ENCODE measurements at regions not wholly inside any gene's neighbourhood (a gene's known extent, or its start where the extent isn't known, plus 50 kb on each side); places are given as distances from the start of the nearest gene placed in this dataset.
"Not testable (repeated sequence)": the region's sequence is repeated elsewhere in the genome, so short reads cannot be mapped to it uniquely, and the experiment has no call there.

DNA sequence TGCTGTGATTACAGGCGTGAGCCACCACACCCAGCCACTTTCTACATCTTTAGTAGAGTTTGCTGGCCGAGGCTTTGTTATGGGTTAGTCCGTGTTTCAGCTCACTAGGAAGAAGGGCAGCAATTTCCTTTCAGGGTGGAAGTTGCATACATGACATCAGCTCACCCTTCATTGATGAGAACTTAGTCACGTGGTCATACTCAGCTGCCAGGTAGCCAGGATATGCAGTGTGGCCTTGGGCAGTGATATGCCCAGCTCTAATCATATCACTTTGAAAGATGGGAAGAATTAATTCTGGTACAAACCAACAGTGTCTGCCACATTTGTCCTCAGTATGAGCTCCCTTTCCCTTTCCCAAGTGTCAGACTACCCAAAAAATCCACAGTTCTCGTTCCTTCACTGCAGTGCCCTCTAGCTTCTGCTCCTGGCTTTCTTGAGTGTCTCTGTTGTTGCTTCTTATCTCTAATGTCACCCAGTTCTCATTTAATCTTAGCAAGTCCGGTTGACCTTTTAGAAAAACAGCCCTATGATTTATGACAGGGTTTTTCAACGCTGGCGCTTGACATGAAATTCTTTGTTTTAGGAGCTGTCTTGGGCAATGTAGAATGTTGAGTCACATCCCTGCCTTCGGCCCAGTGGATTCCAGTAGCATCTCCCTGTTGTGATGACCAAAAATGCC lies 108.7 kb upstream of the ITGB1 start:
- DNase-seq: peak; percentile 1

DNA sequence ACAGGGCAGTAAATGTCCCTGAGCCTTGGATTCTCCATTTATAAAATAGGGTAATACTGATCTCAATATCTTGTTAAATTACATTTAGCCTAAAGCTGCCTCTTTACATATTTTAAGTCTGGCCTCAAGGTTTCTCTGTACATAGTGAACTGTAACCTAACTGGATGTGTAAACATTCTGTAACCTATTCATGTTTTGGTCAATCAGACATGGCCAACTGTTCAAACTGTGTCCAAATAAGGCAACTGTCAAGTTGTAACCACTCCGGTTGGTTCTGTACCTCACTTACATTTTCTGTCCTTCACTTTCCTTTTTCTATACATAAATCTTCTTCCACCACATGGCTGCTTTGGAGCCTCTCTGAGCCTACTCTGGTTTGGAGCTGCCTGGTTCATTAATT lies 107.1 kb upstream of the ITGB1 start:
- no peak for DNase-seq

DNA sequence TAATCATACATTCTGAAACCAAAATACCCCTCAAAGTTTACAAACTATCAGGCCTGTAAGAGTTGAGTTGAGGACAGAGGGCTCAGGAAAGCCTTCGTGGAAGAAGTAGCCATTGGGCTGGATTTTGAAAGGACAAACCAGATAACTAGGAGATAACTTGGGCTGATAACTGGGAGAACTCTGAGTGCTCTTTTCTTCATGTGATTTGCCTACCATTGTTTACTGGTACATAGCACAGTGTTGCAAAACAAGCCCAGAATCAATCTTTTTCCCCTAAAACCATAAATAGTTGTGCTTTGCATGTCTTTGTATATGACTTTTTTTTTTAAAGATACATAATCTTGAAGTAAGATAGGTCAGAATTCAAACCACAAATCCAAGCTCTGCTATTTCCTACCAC lies 106.7 kb upstream of the ITGB1 start:
- DNase-seq: no peak

DNA sequence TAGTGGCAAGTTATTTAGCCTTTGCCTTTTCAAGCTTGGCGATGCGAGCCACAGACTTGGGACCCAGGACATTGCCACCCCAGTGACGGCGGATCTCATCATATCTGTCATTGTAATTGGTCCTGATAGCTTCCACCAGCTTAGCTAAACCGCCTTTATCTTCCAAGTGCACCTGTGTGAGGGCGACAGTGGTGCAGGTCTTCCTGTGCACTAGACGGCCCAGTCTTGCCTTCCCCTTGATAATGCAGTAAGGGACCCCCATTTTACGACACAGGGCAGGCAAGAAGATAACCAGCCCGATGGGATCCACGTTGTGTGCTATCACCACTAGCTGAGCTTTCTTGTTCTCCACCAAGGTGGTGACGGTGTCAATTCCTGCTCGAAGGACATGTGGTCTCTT lies 99.6 kb upstream of the ITGB1 start:
- DNase-seq: no peak

DNA sequence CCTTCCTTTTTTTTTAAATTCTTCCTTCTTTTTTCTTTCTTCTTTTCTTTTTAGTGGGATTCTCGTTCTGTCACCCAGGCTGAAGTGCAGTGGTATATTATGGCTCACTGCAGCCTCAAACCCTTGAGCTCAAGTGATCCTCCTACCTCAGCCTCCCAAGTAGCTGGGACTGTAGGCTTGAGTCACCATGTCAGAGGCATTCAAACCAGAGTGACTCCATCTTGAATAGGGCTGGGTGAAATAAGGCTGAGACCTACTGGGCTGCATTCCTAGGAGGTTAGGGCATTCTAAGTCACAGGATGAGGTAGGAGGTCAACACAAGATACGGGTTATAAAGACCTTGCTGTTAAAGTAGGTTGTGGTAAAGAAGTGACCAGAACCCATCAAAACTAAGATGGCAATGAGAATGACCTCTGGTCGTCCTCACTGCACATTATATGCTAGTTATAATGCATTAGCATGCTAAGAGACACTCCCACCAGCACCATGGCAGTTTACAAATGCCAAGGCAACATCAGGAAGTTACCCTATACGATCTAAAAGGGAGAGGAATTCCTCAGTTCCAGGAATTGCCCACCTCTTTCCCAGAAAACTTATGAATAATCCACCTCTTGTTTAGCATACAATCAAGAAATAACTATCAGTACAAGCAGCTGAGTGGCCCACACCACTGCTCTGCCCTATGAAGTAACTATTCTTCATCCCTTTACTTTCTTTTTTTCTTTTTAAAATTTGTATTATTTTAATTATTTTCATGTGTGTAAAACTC lies 99.0 kb upstream of the ITGB1 start:
- no peak for DNase-seq

DNA sequence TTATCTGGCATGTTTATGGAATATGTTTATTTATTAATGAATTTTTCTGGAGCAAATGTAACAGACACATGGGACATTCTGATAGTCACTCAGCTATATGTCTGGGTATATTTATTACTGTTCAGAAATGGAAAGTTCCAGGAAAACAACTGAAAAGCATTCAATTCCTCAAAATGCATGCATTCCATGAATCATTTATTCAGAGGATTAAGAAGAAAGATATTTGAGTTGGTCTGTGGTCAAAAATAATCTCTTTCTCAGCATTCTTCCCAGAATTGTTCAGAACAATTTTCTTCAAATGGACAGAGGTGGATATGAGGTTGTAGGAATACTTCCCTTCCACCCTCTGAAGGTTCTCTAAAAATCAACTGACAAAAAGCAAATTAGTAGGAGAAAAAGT lies 97.6 kb upstream of the ITGB1 start:
- DNase-seq: no peak

DNA sequence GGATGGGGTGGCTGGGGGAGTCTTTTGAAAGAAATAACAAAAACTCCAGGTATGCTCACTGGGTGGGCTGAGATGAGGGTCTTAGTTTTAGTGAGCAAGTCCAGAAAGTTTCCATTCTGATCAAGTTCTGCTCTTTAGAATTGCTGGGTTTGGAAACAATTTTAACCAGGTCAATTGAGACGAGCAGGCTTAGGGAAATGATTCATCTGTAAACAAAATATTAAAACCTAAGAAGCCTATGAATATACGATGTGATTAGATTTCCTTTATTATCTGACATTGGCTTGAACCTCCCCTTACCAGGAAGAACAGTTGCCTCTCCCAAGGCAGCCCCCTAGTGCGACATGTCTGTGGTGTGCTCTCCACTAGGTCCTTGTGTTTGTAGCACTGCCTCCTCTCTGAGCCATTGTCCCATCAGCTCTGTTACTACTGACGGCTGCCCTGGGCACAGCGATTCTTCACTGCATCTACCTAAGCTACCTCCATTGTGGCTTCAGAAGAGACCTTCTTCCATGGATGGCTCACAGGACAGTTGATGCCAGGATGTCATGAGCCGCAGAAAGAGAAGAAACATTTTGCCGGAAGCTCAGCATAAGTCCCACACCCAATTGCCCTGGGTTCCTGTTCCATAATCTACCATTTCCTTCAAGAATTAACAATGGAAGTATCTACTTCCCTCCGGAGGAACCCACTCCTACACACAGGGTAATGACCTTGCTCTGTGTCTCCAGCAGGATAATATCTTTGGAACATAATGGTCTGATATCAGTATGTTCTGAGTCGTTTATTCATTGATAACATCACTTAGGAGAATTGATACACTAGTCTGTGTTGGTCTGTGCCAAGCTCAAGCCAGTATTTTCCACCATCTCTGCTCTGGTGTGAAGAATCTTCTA lies 95.1 kb upstream of the ITGB1 start:
- DNase-seq: no peak

DNA sequence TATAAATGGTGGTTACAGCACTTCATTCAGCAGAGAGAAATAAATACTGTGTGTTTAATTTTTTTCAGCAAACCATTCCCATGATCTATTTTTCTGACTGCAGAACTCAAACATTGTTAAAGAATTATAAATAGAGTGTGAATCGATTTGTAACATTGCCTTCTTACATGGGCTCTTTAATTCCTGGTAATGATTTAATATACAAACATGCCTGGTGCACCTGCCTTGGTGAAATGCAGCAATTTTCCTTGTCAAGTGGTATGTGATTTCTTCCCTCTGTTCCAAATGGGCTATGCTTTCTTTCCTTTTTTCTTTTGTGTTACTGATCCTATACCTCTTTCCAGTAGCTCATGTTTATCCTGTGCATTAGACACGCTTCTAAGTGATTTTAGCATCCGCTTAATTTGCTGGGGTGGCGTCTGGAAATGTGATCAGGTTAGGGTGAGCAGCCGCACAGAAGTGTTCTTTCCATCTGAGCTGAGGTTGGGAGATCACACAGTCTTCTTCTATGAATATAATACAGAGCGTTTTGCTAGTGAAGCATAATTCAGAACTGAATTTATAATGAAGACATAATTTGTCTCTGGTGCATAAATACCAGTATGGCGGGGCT lies 94.3 kb upstream of the ITGB1 start:
- DNase-seq: peak; percentile 2

DNA sequence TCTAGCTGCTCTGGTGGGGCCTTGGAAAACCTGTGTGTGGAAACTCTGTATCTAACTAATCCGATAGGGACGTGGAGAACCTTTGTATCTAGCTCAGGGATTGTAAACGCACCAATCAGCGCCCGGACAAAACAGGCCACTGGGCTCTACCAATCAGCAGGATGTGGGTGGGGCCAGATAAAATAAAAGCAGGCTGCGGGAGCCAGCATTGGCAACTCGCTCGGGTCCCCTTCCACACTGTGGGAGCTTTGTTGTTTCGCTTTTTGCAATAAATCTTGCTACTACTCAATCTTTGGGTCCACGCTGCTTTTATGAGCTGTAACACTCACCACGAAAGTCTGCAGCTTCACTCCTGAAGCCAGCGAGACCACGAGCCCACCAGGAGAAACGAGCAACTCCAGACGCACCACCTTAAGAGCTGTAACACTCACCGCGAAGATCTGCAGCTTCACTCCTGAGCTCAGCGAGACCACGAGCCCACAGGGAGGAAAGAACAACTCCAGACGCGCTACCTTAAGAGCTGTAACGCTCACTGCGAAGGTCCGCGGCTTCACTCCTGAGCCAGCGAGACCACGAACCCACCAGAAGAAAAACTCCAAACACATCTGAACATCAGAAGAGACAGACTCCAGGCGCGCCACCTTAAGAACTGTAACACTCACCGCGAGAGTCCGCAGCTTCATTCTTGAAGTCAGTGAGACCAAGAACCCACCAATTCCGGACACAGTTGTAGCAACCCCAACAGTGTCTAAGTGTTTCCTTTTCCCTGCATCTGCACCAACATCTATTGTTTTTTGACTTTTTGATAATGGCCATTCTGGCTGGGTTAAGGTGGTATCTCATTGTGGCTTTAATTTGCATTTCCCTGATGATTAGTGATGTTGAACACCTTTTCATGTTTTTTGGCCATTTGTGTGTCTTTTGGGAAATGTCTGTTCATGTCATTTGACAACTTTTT lies 92.2 kb upstream of the ITGB1 start:
- DNase-seq: not testable (repeated sequence)

DNA sequence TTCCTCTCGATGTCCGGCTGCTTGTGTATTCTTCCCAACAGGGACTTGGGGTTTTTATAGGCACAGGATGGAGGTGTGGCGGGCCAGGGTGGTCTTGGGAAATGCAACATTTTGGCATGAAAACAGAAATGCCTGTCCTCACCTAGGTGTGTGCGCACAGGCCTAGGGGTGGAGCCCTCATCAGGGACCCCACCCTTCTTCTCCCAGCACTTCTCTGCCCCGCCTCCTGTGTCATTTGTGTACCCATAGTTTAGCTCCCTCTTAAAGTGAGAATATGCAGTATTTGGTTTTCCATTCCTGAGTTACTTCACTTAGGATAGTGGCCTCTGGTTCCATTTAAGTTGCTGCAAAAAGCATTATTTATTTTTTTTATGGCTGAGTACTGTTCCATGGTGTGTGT lies 90.2 kb upstream of the ITGB1 start:
- no peak for DNase-seq

DNA sequence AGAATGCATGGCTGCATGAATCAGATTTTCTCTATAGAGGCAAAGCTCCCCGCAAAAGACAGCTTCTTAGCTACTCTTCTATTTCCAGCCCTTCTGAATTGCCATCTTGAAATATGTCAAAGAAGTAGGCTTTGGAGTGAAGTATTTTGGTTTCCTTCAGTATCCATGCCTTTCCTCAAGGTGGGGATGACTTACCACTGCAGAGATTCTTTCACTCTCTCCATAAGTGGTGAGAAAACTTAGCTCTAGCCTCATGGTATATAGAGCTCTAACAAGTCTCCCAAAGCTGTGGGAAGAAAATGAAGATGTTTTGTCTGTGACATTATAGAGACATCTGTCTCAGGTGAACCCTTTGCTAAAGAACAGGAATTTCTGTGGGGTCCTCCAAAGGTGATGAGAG lies 89.6 kb upstream of the ITGB1 start:
- no peak for DNase-seq

DNA sequence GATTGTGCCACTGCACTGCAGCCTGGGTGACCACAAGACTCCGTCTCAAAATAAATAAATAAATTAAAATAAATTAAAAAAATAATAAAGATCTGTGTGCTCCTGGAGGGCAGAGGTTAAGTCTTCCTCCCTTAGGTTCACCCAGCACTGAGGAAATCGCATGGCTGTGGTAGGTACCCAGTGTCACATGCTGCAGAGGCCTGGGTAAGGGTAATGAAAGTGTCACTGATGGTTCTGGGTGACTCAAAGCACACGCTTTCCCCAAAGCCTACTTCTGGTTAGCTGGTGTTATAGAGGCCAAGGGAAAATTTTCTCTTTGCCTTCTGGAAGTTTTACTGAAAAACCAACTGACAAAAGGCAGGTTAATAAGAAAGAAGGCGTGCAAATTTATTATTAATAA lies 88.8 kb upstream of the ITGB1 start:
- DNase-seq: no peak

DNA sequence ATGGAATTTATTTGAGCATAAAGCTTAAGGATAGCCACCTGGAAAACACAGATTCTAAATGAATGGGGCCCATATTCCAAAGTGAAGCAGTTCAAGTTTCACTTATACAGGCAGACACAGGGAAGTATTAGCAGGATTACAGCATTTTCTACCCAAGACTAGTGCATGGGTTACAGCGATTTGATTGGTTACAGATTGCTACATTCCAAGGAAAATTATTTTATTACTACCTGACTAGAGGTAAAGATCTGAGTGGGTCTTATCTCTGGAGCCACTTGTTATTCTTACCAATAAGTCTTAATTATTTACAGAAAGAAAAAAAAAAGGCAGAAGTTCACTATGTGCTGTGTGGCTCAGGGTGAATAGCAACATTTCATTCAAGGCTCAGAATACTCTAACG lies 87.4 kb upstream of the ITGB1 start:
- no peak for DNase-seq

DNA sequence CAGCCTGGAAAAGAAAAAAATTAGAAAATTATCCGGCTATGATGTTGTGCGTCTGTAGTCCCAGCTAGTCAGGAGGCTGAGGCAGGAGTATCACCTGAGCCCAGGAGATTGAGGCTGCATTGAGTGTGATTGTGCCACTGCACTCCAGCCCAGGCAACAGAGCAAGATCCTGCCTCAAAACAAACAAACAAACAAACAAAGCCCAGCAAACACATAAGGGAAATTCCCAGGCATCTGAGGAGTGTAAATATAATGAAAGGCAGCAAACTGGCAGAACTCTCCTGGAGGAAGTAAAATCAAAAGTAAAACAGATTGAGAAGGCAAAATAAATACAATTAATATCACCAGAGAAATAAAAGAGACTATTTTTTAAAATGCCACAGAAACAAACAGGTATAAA lies 84.5 kb upstream of the ITGB1 start:
- DNase-seq: no peak

DNA sequence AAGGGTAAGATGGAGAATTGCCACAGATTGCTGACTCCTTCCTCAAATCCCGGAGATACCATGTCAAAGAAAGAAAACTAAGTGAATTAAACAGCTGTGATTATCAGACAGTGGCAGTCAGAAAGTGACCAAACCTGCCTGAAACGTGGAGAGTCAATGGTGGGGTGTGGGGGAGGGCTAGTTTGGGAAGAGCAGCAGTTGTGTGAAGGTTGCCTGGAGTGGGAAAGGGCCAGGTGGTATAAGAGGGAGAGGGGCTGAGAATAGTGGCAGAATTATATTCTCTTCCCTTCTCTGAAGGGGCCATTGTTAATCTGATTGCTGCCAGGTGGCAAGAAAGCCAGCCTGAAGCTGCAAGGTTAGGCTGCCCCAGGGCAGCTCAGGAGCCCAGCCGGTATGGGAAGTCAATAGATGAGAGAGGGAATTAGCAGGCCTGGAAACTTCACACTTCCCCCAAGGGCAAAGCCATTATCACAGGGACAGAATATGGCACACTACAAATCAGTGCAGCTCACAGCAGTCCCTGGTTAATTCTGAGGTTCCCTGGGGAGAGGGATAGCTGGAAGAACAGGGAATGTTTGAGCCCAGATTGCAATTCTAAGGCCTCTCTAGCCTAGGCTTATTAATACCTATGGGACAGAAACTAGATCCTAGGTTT lies 83.9 kb upstream of the ITGB1 start:
- DNase-seq: peak; percentile 94

DNA sequence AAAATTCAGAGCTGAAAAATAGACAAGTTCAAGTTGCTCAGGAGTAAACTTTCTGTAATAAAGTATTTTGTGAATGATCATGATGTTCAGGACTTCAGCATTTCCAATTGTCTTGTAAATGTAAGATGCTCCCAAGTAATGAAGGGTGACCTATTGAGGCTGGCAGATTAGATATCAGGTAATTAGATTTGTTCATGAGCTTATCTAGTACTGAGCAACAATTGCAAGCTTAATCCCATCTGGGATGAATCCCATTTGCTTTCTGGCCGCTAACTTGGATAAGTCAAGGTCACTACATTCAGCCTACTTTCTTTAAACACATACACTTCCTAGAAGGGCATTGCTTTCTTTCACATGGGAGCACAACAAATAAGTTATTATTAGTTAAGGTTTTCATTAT lies 82.4 kb upstream of the ITGB1 start:
- DNase-seq: peak; percentile 93

DNA sequence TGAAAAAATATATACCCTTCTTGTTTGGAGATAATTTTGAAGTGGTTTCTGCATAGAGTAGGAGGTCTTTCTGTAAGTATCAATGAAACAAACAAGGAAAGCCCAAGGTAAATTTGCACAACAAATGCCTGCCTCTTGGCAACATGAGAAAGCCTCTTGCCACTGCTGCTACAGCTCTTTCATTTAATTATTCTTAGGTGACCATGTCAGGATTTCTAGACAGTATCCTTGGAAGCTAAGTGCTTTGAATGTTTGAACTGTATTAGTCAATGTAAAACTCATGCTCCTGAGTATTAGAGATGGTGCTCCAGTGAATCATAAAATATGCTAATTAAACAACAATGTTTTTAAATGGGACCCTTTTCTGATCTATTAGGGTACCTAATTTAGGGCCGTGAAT lies 81.2 kb upstream of the ITGB1 start:
- no peak for DNase-seq

DNA sequence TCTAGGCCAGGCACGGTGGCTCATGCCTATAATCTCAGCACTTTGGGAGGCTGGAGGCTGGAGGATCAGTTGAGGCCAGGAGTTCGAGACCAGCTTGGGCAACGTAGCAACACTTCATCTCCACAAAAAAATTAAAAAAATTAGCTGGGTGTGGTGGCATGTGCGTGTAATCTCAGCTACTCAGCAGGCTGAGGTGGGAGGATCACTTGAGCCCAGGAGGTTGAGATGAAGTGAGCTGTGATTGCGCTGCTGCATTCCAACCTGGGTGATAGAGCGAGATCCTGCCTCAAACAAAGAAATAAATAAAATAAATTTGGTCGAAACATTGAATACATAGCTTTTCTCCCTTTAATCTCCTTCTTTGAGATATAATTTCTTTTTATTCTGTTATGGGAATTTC lies 80.6 kb upstream of the ITGB1 start:
- DNase-seq: no peak

DNA sequence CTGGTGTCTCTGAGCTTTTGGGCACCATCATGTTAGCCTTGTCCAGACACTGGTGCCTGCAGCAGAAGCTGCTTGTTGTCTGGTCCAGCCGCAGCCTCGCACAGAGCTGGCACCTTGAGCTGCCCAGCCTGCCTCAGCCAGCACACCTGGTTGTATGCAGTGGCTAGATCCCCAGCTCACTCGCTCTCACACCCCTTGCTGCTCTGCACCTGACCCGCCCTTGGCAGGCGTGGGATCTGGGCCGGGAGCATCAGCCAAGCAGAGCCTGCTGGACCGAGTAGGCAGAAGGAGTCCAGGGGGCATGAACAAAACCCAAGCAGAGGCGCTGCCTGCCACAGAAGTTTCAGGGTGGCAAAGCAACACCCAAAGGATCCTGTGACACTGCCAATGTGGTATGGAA lies 79.7 kb upstream of the ITGB1 start:
- no peak for DNase-seq

DNA sequence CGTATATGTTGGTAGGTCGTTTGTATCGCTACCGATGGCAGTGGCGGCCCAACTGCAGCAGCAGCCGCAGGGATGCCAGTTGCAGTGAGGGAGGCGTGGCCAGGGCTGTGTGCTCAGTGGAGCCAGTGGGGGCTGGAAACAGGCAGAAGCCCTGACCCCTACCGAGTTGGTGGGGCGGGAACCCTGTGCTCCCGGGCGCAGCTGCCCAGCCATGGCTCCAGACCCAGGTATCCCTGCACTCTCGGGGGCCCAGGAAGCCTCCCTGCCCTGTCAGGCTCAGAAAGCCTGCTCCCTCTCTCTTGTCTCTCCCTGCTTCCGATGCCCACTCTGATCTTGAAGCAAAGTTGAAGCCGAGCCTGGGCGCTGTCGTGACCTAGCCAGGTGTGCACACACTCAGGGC lies 78.6 kb upstream of the ITGB1 start:
- no peak for DNase-seq

DNA sequence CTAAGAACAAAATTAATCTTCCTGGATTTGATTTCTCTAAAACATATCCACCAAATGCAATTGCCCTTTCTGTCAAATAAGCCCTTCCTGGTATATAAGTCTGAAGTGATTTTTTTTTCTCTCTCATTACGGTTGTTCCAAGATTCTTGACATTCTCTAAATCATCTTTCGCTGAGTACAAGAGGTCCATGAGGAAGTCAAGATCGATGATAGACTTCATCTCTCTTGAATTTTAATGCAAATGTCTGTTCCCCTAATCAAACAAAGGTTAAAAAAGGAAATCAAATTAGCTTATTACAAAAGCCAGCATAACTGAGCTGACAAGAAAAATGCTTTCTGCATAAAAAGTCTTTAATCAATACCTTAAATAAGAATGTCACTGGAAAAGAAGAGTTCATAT lies 77.4 kb upstream of the ITGB1 start:
- DNase-seq: no peak

DNA sequence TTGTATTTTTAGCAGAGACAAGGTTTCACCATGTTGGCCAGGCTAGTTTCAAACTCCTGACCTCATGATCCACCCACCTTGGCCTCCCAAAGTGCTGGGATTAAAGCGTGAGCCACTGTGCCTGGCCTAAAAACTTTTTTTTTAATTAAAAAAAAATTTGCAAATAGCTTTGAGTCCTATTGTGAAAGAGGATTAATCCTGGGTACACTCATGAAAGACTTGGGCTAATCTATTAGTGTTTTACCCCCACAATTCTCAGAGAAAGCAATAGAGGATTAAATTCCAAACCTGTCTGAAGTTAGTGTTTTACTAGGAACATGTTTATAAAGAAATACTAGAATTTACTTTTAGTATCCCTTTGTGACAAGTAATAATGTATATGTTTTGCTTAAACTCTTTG lies 76.9 kb upstream of the ITGB1 start:
- peak; percentile 28 for DNase-seq

Data from NCI-H82 (cell line).